ENCODE measurements at regions not wholly inside any gene's neighbourhood (a gene's known extent, or its start where the extent isn't known, plus 50 kb on each side); places are given as distances from the start of the nearest gene placed in this dataset.
"Not testable (repeated sequence)": the region's sequence is repeated elsewhere in the genome, so short reads cannot be mapped to it uniquely, and the experiment has no call there.

GRCh38 chr2:176427549-176427948 lies 158.3 kb downstream of the MTX2 start:
- DNase-seq: no peak

- not testable (repeated sequence) for DNase-seq
These were observed 159.8 kb downstream of the MTX2 start for GRCh38 chr2:176428944-176429469.

DNA sequence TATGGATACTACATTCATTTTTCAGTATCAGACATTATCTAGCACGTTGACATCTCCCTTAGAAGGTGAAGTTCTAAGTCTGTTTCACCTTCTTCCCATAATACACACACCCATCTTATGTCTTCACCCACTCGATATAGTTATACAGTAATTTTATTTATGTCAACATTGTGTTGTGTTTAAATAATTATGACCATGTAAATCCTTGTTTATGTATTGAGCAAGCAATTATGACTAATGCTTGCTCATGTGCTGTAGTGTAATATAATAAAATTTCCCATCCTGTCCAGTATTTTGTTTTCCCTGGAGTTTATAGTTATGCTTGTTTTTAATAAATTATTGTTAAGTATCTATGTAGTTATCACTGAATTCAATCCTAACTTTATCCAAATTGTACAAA lies 163.2 kb downstream of the MTX2 start:
- no peak for DNase-seq

DNA sequence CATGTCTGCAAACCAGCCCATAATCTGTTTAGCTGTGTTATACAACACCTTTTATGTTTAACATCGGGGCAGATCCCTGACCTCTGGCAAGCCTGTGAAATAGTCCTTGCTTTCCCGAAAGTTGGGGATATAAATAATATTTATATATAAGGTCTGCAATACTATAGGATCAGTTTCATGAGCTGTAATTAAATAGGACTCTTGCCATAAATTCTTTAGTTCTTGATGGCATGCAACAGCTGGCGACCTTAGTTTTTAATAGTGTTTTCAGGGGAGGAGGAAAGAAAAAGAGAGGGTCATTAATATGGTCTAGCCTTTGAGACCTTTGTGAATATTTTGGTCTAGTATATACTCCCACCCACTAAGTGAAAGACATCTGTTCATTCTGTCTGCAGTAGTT lies 166.5 kb downstream of the MTX2 start:
- DNase-seq: no peak

GRCh38 chr2:176443946-176444345 lies 174.7 kb downstream of the MTX2 start:
- DNase-seq: no peak

DNA sequence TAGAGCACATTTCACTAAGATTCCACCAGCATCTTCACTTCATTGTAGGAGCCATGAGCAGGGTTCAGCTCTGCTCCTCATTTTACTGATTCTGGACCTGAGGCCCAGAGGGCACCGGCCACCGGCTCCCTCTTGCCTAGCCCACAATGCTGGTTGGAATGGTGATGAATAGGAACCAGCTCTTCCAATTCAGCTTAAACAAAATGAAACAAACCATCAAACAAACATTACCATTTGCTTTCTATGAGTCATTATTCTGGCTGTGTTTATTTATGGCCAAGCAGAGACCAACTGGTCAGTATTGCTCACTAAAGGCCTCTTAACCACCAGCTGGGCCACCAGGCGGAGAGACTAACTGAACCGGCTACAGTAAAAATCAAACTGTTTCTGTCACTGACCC lies 176.7 kb downstream of the MTX2 start:
- DNase-seq: no peak

DNA sequence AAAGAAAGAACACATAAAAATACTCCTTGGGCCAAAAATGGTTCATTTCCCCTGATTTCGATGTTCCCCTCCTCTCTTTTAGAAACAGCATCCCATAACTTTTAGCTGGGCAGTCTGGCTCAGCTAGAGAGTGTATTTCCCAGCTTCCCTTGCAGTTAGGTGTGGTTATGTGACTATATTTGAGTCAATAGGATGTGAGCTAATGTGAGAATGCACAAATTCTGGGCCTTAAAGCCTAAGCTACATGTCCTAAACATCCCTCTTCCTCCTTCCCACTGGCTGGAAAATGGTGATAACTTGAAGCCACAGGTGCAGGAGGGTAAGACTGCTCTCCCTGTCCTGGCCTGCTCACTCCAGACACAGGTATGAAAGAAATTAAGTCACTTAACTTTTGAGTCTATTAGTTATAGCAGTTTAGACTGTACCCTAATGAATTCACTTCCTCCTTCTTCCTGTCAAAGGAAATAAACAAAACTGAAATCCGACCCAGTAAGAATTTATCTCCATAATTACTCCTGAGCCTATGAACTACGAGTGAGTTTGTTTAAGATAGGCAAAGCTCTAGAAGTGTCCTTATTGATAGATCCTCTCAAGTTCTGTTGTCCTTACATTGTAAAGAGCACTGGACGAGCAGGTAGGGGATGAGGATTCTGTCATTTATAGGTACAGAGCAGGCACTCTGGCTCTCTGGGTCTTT lies 177.6 kb downstream of the MTX2 start:
- no peak for DNase-seq

DNA sequence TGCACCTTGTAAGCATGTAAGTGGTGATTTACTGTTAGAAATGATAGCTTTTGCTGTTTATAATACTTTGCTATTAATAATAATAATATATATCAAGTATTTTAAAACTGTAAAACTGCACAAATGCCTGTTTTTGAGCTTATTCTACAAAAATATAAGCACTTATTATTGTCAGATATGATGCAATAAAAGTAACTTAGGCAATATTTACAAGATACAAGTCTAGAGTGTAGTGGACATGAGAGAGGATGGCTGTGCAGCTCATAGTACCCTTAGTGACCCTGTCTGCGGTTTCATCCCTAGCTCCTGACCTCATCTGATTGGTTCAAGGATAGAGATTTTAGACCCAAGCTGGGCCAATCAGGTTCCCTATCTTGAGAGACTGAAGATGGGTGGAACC lies 178.4 kb downstream of the MTX2 start:
- no peak for DNase-seq

DNA sequence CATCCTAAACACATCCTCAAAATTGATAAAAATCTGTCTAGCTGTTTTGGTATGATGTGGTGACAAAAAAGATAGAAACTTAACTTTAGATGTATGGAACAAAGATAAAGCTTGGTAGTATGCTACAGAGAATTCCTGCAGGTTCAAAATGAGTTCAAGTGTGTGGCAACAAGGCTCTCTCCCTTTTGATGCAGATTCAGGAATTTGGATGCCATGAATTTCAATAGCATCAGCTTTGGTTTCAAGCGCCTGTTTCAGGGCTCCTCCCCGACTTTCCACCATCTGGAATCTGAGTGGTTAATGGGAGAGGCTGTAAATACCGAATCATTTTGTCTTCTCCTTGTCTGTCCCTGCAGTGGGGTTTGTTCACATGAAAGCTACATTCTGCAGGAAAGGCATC lies 180.6 kb downstream of the MTX2 start:
- no peak for DNase-seq

DNA sequence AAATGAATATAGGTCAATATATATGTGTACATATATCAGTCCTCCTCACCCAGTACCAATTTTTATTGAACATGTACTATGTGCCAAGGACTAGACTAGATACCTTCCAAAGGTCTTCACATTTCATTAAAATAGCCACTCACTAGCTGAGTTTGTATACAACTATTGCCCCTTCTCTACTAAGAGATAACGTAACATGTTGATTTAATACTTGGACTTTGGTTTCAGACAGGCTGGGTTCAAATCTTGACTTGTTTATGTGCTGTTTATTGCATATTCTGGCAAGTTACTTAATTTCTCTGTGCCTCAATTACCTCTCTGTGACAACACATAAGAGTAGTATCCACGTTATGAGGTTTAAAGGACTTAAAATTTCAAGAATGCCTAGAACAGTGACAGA lies 184.5 kb downstream of the MTX2 start:
- no peak for DNase-seq

- DNase-seq: peak; percentile 17 to 22
These were observed 185.9 kb downstream of the MTX2 start for GRCh38 chr2:176454893-176455815.

DNA sequence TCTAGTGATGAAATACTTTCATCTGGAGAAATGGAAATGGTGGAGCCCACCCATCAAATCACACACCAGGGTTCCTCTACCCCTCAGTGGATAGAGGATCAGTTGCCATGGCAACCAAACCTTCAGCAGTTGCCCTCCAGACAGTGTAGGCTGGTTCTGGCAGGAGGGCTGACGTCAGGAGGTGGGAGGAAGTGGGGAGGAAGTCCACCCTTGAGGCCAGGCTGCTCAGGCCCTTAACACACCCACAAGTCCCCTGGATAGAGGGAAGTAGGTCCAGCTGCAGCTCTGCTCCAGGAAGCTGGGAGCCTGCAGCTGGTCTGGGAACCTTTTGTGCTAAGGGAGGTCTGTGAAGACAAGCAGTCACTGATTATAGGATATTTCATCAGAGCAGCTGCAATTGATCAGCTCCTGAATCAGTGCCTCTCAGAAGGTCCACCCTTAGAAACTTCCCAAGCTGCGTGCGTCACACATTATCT lies 186.6 kb downstream of the MTX2 start:
- DNase-seq: no peak

DNA sequence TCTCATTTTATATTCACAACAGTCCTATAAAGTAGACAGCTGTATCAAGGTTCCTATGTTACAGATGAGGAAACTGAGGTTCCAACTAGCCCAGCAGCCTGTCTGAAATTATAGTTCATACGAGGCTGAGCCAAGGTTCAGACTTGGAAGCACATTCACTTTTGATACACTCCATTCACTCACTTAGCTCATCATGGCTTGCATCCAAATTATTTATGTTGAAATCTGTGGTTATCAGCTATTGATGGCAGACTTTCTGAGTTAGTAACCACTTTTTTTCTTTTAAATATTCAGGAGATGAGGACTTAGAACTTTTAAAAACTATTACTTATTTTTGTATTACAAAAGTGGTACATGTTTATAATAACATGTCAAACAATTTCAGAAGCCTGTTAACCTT lies 188.2 kb downstream of the MTX2 start:
- no peak for DNase-seq

DNA sequence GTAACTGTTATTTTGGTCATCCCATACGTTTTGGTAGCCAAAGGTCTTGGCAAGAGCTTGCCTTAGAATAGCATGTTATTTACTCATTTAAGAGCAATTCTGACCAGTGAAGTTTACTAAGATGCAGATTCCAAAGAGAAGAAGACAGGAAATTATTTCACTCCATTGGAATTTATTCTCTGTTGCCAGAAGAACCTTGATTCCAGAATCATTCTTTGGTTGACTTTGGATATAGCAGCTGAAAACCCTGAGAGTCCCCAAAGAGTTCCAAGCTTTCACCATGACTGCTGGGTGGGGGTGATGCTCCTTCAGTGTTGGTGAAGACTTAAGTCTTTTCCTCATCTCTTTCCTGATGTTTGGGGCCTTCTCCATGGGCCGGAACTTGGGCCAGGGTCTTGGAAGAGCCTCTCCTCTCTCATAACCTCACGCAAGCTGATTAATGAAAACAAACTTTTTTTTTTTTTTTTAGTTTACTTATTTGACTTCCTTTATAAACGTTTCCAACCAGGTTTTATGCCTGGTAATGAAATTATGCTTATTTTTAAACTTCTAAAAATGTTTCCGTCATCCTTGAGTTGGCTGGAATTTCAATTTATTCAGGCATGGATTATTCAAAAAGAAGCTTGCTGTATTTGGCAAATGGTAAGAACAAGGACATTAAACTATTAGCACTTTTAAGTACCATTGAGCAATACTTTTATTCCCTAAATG lies 192.0 kb downstream of the MTX2 start:
- no peak for DNase-seq

GRCh38 chr2:176461809-176462670 lies 192.8 kb downstream of the MTX2 start:
- DNase-seq: no peak

- no peak for DNase-seq
These were observed 194.3 kb downstream of the MTX2 start for GRCh38 chr2:176463546-176463945.

DNA sequence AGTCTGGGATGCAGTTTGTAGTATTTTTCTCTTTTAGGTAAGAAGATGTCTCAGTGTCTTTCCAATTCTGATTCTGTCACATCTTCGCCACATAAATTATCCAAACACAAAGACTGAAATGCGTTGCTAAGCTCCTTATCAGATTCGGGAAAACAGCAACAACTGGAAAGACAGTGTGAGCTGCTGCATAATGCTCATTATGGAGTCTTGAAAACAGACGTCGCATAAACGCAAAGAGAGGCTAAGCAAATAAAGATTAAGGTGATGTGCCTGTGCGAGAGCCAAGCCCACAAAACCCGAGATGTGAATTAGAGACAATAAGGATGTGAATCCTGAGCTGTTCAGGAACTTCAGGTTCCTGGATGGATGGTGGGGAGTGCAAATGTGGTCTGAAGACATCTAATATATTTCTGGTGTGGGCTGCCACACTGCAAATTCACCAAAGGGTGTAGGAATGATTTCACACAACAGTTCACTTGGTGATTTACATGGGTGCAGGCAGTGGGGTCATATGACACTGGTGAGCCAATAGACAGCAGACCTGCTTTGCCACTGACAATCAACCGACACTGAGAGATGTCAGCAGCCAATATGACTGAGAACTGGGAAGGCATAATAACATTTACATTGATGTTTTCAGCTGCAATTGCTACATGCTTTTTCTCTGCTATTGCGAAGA lies 195.8 kb downstream of the MTX2 start:
- DNase-seq: no peak

GRCh38 chr2:176466918-176467452 lies 197.7 kb downstream of the MTX2 start:
- DNase-seq: no peak

- no peak for DNase-seq
These were observed 198.4 kb downstream of the MTX2 start for GRCh38 chr2:176467595-176467994.

GRCh38 chr2:176468457-176469113 lies 199.3 kb downstream of the MTX2 start:
- no peak for DNase-seq

DNA sequence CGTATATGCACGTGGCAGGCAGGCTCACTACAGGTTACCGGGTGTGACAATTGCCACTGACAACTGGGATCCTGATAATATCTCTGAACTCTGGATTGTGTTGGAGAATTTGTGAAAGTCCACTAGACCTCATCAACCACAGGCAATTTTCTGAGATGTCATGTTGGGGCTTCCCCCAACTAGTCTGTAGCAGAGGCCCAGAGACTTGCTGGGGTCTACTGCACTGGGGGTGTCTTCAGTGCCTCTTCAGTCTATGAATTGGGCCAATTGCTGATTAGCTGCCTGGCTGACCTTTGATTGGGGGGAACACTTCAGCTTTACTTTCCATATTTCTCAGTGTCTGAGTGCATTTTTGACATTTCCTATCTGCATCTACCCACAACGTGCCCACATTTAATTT lies 201.5 kb downstream of the MTX2 start:
- DNase-seq: no peak

Measured in bone marrow (tissue), 2 donors.